ELR (cell line): ENCODE measurements at regions not wholly inside any gene's neighbourhood (a gene's known extent, or its start where the extent isn't known, plus 50 kb on each side); places are given as distances from the start of the nearest gene placed in this dataset.
"Not testable (repeated sequence)": the region's sequence is repeated elsewhere in the genome, so short reads cannot be mapped to it uniquely, and the experiment has no call there.

Experiments used
- DNase-seq: peaks from one replicate; pipeline ENCODE4 v3.0.0-alpha.2; 2015; ENCODE audit warnings: low read depth

- DNase-seq: no peak
Measured at GRCh38 chr3:25151903-25152295, 276.2 kb upstream of the RARB start.

- no peak for DNase-seq
Measured at GRCh38 chr3:25153136-25153535, 274.9 kb upstream of the RARB start.

DNA sequence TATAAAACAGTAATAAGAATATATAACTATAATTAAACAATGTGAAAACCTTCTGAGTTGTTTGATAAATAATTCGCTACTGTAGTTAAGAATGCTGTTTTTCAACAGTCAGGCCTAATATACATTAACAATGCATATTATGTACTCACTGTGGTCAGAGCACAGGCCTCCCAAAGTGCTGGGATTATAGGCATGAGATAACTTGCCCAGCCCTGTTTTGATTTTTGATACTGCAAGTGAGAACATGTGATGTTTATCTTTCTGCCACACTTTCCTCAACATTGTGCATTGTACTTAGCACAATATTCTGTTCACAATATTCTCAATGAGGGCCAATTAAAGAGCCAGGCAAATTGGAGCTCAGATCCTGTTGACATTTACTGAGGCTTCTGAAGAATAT, 274.5 kb upstream of the RARB start:
- no peak for DNase-seq

- no peak for DNase-seq
Measured at GRCh38 chr3:25155652-25156471, 272.2 kb upstream of the RARB start.

GRCh38 chr3:25156626-25157025, 271.4 kb upstream of the RARB start:
- DNase-seq: peak; percentile 32

DNA sequence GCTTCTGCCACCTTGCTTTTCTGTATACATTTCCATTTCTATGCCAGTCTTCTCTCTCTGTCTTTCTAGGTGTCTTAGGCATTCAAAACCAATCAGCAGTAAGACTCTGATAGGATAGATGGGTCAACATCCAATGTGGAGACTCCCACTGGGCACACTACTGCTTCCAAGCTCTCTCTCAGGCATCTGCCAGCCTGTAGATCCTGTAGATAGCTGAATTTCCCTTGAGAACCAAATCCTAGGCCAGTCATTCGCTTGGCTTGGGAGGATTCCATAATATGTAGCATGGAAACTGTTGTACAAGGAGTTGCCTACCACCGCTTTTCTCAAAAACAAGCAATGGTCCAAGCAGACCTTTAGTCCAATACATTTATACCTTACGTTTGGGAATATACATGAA, 262.8 kb upstream of the RARB start:
- DNase-seq: no peak

DNA sequence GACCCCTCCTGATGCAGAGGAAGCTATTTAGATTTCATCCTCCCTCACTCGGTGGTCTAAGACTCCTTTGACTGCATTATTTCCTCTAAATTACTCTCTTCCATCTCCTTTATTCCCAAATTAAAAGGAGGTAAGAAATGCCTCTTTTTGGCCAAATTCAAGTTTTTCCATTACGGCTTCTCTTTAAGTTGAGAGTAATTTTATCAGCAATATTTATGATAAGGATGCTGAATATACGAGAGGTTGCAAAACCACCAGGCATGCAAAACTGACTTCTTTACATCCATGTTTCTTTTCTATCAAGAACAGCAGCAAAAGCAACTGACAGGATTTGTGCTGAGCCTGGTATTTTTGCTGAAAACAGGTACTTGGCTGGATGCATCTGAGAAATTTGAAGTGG, 262.0 kb upstream of the RARB start:
- no peak for DNase-seq

DNA sequence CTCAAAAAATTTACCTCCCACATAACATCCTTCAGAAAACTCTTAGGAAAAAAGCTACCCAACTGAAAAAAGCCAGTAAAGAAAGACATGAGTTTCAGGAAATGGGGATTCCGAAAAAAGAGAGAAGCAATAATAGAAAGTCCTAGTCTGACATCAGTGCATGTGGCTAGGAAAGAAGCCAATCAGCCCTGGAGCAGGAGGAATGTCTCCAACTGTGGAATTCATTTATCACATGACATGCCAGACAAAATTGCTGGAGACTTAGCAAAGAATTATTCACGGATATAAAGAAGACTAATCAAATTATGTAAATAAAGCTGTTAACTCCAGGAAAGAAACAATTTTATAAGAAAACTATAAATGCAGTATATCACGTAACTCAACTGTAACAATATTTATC, 258.9 kb upstream of the RARB start:
- no peak for DNase-seq

DNA sequence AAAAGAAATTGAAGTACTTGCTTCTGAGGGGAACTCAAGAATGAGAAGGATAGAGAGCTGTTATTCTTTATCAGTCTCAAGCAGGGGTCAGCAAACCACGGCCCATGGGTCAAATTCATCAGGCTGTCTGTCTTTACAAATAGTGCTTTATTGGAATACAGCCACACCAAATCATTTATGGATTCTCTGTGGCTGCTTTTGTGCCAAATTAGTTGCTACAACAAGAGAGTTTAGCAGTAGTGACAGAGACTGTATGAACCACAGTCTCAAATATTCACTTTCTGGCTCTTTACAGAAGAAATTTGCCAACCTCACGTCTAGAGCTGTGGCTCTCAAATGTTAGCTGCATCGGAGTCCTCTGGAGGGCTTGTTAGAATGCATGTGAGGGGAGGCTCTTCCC, 258.0 kb upstream of the RARB start:
- DNase-seq: no peak

DNA sequence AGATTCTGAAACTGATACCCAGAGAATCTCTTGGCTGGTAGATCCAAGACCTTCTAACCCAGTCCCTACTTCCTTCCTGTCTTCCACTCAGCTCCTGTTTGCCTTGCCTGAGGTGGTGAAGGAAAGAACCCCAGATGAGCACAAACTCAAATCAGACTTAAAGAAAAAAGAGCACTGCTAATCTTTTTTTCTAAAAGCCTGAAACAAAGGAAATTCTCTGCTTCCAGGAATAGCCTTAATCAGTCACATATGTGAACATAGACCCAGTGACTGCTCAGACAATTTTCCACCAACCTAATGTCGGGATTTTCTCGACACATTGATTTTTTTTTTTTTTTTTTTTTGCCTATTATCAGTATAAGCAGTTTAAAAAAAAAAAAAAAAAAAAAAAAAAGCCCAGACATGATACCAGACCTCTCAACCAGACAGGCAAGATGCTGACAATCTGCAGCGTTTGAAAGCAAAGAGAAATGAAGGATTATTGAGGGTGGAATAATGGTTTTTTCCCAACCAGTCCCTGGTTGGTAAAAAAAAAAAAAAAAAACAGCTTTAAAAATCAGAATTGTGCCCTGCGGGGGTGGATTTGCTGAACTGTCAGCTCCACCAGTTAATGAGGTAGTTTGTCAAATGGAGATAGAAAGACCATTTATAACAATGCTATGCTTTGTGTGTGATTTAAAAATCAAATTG, 256.8 kb upstream of the RARB start:
- DNase-seq: no peak

DNA sequence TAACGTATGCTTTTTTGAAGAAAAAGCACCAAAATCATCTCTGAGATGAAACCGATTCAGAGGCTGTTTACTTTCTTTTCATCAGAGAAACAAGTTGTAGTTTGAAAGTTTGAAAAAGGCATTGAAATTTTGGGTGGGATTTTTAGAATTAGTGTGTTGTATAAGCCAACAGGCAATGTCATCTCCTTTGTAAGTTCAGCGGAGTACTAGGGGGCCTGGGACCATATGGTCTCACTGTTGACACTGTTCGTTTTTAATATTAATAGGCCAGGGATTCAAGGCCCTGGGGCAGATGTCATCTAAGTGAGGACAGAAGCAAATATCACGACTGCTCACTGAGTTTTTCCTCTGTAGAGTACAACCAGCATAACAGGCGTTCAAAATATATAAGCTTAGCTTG, 256.2 kb upstream of the RARB start:
- no peak for DNase-seq

DNA sequence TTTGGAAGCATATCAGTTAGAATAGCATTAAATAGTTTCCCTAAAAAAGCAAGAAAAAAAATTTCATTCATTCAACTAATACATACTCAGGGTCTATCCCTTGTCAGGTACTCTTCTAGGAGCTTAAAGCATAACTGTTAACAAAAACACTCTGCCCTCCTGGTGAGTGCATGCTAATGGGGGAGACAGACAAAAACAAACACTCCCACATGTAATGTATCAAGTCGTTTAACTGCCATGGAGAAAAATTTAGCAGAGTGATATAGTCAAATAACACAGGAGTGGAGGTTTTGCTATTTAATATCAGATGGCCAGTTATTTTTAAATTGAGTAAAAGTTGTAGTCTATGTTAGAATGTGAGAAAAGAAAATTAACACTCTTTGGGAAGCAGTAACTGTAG, 254.5 kb upstream of the RARB start:
- DNase-seq: no peak

DNA sequence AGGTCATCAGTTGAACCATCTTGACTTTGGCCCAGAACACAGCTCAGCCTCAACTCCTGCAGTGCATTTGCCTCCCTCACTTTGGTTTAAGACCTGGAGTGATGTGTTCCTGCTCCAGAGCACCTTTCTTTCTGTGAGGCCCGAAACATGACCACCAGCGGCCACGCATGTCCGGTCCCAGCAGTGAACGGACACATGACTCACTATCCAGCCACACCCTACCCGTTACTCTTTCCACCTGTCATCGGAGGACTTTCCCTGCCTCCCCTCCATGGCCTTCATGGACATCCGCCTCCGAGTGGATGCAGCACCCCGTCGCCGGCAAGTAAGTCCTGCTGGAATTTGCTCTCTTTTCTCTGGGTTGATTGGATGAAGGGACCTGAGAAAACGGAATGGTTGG, 253.8 kb upstream of the RARB start:
- no peak for DNase-seq

DNA sequence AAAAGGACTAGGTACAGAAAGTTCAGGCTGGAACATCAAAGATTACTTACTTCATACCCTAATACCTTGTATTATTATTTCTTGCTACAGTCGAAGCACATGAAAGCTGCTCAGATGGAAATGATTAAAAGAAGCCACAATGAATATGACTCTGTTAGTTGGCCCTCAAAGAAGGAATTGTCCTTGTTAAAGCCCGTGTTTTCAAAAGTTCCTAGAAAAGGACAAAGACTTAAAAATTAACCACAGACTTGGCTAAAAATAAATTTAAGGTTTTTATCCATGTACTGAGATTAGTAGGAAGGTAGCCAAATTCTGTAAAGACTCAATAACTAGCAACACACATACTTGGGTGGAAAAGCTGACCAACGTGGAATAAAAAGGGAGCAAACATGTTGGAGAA, 251.0 kb upstream of the RARB start:
- DNase-seq: no peak

GRCh38 chr3:25178672-25179071, 249.4 kb upstream of the RARB start:
- DNase-seq: no peak

GRCh38 chr3:25181096-25181495, 247.0 kb upstream of the RARB start:
- DNase-seq: no peak

GRCh38 chr3:25182794-25183193, 245.3 kb upstream of the RARB start:
- no peak for DNase-seq

- no peak for DNase-seq
Measured at GRCh38 chr3:25184641-25185250, 243.3 kb upstream of the RARB start.

DNA sequence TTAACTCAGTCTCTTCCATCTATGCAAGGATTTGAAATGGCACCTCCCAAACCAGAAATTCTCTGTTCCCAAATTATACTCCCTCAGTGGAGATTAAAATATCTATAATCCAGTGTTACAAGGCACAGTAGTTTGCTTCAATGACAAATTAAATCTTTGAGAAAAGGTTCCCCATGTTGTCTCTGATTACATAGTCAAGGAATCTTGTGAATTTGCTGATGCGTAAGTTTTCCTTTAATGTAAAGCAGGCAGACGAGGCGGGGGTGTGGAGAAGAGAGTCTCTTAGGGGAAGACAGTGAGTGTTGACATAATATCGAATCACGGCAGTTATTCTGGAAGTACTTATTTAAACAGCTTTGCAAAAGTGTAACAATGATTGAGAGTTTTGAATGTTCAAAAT, 236.4 kb upstream of the RARB start:
- DNase-seq: no peak

- not testable (repeated sequence) for DNase-seq
Measured at GRCh38 chr3:25199567-25199966, 228.5 kb upstream of the RARB start.

- no peak for DNase-seq
Measured at GRCh38 chr3:25212736-25213135, 215.3 kb upstream of the RARB start.

DNA sequence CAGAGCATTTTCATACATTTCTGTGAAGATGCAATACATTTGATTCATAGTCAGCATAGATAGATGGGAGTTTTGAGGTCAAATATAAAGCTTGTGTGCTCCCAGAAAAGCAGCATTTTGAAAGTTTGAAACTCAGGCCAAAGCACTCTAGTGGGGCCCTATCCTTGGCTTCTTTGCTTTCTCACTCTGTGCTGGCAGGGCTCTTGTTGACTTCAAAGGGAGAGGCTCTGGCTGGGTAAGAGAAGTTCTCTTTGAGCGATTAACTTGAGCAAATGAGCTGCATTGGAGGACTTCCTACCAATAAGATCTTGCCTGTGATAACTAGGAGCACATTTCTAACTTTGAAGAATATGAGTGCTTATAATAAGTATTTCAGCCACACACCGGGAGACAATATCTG, 214.0 kb upstream of the RARB start:
- DNase-seq: no peak

GRCh38 chr3:25218362-25218761, 209.7 kb upstream of the RARB start:
- DNase-seq: no peak
